HG02798 (cell line): ENCODE measurements at regions not wholly inside any gene's neighbourhood (a gene's known extent, or its start where the extent isn't known, plus 50 kb on each side); places are given as distances from the start of the nearest gene placed in this dataset.
A peak's percentile ranks its signal among the peaks of the same experiment; 100 is the strongest.

Experiments used
- ATAC-seq: cut with Tn5 transposase; IDR thresholded peaks from one replicate; pipeline ENCODE4 v1.9.1; 2021; ENCODE audit warnings: mild to moderate bottlenecking; ENCODE audit not compliant: unreplicated experiment, poor library complexity

DNA sequence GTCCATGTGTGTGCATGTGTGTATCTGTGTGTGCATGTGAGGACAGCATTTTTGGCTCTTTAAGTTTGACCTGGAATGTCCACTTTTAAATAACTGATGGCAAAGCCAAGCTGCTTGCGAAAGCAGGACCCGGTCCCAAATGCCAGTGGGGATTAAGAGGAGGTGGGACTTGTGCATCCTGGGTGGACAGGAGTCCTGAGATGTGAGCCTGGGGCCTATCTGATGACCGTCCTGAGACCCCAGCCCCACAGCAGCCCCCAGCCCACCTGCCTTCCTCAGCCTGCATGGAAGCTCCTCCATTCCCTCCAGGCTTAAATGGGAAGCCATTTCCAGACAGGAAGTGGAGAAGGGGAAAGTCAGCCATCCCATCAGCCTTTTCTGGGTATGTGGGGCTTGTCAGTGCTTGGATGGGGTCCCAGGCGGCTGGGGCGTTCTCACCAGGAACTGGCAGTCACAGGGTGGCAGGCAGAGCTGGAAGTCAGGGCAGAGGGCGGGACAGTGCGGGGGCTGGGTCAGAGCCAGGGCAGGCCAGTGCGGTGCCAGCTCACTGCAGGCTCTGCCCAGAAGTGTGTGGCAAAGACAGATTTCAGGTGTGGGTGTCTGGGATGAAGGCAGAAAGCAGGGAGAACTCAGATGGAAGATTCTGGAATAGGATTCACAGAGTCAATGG is 117.8 kb downstream of the ACKR3 start:
- ATAC-seq, result no peak

DNA sequence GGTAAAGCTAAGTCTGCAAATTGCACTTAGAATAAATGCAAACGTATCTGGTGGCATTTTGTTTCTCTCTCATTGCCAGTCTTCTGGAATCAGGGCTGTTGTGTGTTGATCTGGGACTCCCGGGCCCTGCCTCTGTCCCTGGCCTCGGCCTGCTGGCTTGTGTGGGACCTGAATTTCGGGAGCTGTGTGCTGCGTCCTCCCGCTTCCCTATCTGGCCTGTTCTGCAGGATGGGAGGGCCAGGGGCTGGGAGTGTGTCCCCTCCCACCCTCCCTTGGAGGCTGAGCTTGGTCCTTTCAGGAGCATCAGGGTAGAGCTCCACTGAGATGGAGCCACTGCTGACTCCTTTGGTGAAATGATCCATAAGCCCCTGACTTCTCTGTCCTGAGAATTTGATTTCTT is 118.5 kb downstream of the ACKR3 start:
- no peak for ATAC-seq

DNA sequence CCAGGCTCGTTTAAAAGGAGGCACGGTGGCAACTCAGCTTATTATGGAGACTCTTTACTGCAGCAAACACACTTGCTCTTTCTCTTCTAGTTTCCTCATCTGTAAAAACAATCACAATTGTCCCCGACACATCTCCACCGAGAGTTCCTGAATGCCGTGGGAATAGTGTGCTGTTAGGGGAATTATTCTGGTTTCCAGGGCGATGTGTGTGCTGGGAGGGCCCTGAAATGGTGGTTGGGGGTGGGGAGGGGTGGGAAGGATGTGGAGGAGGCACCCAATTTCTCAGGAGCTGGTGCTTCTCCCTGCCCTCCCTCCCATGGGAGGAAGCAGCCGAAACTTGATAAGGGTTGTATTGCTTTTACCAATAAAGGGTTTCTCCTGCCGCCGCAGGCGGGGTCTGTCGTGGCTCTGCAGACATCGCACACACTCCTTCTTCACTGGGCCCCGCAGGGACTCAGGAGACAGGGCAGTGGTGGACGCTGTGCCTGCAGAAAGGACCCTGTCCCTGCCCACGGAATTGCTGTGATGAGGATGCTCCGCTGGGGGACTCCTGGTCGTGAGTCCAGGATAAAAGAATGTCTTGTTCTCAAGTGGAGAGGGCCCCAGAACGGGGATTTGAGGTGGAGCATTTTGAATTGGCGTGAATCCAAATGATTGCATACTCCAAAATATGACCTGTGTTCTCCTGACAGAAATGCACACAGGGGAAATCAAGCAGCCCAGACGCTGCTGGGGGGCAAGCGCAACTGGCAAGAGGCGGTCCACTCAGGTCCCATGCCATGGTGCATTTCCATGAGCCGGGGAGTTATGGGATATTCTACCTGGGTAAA is 119.2 kb downstream of the ACKR3 start:
- no peak for ATAC-seq

DNA sequence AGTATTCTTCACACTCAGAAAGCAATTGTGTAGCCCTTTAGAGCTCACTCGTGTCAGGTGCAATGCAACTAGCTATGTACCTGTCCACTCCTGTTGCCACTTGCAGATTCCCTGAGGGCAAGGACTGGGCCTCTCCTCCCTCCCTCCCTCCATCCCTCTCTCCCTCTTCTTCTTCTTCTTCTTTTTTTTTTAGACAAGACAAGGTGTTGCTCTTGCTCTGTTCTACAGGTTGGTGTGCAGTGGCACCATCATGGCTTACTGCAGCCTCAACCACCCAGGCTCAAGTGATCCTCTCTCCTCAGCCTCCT is 119.7 kb downstream of the ACKR3 start:
- ATAC-seq, result no peak

DNA sequence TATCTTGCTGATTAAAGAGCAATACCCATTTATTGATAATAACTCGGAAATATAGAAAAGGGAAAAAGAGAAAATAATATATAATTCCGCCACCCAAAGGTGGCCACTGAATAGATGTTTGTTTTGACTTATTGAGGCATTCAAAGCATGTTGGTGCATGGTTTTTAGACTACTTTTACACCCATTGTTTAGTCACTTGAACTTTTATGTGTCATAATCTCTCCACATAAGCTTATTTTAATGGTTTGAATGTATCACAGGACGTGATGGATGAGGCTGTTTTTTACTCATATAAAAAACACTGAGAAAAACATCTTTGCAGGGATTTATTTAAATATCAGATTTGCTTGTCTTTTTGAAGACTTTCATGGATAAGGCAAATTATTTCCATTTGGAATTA is 120.4 kb downstream of the ACKR3 start:
- no peak for ATAC-seq

DNA sequence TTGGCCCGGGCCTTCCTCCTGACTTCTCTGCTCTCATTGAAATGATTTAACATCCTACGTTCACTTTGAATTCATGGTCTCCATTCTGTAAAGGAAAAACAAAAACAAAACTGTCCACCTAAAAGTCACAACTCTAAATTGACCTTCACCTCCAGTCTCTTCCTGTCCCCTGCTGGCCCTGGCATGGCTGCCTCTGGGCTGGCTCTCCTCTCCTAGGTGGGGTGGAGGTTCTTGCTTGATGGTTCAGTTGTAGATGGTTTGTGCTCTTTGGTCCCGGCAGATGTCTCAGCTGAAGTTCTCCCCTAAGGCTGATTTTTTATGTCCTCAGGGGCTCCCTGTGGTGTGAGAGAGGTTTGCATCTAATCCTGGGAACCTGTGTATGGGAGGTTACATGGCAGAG is 121.1 kb downstream of the ACKR3 start:
- no peak for ATAC-seq

DNA sequence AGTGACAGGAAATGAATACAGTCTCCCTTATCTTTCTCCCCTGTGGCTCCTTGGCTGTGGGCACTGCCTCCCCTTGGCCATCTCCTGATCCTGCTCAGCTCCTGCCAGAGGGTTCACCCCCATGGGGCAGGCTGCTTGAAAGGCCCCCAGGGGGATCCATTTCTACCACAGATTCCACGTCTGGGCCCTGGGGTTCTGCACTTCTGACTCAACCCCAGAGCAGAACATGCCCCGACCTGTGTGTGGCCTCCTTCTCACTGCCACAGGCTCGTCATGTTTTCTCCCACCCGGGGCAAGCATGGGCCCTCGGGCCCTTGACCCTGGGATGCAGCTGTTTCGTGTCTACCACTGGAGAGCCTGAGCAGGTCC is 122.2 kb downstream of the ACKR3 start:
- peak; percentile 42 for ATAC-seq

DNA sequence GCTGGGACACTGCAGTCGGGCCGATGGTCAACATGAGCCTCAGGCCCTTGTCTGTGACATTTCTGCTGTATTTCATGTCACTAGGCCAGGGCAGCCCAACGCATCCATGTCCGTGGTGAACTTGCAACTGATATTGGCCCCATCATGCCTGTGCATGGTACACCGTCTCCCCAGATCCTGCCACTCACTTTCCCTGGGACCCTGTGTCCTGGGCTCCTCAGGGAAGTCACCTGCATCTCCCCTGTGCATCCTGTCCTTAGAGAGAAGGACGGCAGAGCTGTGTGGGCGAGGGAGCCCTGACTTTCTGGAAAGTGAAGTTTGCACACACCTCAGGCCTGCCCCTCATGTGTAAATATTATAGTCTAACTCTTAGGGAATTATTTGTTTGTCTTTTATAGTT is 123.3 kb downstream of the ACKR3 start:
- ATAC-seq, result no peak

DNA sequence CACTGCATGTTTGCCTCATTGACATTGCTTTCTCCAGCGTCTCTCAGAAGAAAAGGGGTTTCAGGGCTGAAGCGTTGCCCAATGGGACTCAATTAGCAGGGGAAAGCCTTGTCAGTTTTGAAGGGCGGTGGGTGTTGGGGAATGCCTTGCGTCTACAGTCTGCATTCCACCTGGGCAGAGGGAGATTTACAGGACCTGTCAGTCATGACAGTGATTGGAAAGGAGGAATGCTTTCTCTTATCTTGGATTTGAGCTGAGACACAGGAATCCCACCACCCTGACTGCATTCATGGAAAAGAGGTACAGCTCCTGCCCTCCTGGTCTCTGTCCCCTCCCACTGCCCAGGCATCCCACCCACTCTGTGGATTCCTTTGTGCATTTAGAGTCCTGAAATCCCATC is 123.9 kb downstream of the ACKR3 start:
- ATAC-seq, result no peak

DNA sequence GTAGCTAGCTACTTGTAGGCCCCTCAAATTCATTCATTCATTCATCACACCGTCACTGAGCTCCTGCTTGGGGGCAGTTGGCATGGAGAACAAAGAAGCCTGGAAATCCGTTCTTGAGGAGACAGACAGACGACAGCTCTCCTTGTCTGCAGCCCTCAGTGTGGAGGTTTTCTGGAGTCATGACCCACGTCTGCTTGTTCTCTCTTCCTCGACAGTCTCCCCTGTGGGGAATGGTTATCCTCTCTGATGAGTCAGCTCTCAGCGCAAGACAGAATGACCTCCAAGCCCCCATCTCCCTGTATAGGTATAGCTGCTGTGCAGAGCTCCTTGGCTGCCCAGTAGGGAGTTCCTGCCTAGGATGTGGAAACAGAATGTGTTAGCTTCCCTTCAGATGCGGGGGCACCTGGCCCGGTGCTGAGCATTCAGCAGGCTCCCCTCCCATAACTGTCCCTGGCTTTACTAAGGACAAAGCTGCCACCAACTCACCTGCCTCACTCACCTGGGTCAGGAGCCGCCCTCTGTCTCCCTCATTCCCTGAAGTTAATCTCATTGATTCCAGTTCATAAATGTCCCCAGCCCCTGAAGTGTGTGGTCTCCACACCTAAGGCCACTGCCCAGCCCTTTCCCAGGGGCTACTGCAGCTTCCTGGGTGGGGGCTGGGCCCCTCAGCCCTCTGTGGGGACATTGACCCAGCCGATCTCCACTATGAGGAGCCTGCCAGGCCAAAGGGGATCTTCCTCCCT is 124.7 kb downstream of the ACKR3 start:
- ATAC-seq, result no peak

DNA sequence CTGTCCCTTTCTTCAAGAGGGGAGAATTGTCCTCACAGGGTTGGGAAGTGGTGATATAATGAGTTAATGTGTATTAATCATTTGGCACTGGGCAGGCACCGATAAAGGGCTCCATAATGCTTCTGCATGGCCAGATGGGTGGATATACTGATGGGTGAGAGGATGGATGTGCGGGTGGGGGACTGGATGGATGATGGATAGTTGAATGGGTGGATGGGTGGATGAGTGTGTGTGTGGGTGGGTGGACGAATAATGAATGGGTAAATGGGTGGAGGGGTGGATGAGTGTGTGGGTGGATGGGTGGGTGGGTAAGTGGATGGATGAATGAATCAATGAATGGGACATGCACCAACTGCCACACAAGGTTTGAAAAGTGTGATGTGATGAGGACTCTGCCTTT is 127.2 kb downstream of the ACKR3 start:
- no peak for ATAC-seq

DNA sequence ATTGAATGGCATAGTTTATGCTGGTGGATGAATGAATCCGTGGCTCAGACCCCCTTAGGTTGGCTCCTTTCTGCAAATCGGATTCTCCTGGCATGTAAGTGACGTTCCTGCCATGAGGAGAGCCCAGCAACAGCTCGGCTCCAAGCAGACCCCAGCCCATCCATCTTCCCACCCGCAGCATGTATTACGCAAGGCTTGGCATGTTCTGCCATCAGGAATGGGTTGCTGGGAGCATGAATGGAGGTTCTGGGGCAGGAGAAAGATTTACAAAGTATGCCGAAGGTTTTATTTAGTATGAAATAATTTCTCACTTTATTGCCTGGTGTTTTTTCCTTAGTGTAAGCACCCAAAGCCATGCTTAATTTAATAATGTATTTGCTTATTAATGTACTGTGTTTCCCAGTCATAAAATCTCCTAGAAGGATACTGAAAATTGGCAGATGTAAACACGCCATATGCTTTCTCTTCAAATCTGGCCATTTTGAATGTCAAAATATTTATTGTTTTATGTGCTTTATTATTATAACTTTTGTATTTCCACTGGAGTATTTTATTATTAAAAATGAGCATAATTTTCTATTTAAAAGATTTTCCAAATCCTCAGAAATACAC is 128.5 kb downstream of the ACKR3 start:
- ATAC-seq, result no peak

DNA sequence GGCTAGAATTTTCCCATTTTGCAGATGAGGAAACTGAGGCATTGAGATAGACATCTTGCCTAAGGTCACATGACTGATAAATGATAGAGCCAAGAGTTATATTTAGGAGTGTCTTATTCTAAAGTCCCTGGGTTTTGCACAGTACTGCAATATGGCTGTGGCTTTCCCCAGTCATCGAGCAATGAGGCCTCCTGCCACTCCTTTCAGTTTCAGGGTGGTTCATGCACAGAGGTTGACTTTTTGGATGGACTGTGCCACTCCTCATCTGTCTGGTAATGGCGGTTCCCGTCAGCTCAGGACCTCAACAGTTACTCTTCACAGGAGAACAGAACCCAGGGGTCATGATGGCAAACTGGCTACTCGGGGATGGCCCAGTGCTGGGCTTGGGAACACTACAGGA is 131.1 kb downstream of the ACKR3 start:
- ATAC-seq, result no peak

DNA sequence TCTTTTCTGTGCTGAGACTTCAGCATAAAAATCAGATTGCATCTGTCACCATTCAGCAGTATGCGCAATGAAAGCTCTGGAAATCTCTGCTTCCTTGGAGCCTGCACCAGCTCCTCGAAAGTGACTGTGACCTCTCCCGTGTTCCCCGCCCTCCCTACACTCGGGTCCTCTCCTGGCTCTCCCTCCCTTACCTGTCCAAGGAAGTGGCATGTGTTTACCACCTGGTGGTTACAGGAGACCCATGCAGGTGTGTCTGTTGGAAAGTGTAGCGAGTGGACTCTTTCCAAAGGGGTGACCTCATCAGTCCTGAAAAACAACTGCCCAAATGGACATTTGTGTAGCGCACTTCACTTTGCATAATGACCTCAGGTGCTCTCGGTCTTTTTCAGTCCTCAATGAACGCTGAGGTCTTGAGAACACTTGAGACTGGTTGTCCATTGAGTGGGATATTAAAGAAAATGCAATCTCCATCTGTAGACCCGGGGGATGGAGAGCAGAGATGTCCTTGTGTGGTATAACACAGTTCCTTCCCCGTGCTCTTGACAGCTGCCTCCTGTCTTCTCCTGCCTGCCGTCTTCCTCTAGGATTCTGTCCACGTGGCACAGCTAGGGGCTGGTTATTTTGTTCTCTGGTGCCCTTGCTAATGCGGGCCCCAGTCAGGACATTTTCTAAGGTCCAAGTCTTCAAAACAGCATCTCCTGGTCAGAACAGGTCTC is 133.2 kb downstream of the ACKR3 start:
- no peak for ATAC-seq

DNA sequence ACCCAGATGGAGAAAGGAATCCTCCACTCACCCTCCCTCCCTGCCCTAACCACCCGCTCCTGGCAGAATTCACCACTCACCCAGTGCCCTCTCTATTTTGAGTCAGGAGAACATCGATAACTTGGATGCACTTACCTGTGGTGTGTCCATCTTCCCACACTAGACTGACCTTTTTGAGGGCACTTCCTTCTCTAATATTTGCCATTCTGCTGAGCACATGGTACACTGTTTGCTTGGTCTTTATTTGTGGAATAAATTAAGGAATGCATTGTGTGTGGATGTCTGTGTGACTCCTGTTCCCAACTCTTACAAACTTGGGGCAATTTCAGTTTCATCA is 133.7 kb downstream of the ACKR3 start:
- no peak for ATAC-seq

DNA sequence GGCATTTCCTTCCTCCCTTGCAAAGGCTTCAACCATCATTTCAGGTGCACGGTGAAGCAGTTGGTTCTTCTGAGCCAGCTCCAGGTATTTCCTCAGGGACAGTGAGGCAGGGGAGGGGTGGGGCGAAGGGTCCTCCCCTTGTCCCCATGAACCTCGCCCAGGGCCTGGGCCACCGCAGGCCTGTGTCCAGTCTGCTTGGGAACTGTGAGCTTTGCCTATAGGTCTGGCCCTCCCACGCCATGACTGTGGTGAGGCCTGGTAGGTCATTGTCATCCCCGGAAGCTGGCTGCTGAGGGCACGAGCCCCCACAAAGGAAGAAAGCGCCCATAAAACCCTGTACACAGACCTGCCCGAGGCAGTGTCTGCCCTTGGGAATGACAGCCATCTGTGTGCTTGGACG is 134.3 kb downstream of the ACKR3 start:
- ATAC-seq, result no peak

DNA sequence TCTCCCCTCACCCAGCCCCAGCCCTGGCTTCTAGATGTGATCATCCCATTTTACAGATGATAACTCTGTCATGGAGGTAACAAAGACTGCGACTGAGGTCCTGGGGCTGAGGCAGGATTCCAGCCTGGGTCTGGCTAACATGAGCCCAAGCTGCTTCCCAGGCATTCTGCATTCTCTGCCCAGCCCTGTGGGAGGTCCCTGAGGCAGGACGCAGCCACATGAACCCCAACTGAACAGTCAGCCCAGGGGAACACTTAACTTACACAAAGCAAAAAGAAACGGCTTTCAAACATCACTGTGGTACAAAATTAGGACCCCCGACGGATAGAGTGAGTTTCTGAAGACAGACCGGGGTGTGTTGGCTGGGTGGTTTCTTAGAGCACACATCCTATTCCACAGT is 135.3 kb downstream of the ACKR3 start:
- no peak for ATAC-seq

DNA sequence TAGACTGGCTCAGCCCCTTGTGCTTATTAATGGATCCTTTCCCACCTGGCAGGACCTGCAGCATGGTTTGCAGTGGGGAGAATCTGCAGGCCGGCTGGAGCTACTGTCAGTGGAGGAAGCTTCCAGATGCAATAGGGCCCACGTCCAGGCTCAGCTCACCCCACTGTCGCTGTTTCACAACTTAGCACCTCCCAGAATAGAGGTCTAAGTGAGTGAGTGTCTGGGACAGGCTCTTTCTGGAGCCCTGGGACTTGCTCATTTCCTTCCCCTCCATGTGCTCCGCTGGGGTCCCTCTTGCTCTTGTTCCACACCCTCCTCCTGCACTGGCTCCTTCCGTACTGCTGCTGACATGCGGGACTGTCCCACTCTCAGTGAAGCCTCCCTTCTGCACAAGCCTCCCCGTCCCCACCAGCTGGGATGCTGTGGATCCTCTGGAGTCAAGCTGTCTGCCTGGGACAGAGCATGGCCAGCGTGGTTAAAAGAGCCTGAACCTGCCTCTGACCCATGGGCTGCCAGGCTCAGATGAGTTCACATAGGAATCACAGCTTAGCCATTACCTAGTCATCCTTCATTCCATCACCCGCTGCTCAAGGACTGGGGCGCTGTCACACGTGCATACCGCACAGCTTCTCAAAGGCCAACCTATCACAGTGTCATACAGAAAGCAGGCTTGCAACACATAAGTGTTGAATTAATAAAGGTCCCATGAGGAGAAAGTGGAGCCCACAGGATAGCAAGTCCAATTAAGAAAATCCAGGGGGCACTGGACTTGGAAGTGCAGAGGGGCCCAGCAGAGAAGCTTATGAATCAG is 135.9 kb downstream of the ACKR3 start:
- no peak for ATAC-seq

DNA sequence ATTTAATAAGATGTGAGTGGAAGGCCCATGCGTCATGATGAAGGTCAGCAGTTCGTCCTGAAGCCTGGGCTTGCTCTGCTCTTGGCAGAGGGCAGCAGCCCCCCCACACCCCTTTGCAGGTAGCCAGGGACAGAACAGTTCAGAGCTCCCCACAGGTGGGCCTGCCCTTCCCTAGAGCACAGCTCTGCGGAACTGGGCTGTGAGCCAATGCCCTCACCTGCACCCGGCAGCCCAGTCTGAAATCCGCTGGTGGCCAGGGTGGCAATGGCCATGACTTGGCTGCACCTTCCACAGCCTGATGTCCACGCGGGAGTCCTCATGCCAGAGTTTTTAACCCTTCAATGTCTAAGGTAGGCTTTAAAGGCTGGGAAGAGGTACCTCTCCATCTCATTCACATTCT is 136.7 kb downstream of the ACKR3 start:
- no peak for ATAC-seq

DNA sequence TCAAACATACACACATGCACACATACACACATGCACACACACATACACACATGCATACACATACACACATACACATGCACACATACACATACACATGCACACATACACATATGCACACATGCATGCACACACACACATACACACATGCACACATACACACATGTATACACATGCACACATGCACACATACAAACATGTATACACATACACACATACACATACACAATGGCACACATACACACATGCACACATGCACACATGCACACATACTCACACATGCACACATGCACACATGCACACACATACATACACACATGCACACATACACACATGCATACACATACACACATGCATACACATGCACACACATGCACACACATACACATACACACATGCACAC is 137.2 kb downstream of the ACKR3 start:
- no peak for ATAC-seq
